Loucy (cell line): ENCODE measurements at regions not wholly inside any gene's neighbourhood (a gene's known extent, or its start where the extent isn't known, plus 50 kb on each side); places are given as distances from the start of the nearest gene placed in this dataset.
A peak's percentile ranks its signal among the peaks of the same experiment; 100 is the strongest.
"Not testable (repeated sequence)": the region's sequence is repeated elsewhere in the genome, so short reads cannot be mapped to it uniquely, and the experiment has no call there.

Source experiments
- H2AFZ ChIP-seq: fragments of 200-600 bp; sonication (generic); 2 replicates; pipeline ENCODE4 v1.6.0; 2016; ENCODE audit warnings: antibody characterized with exemption, mild to moderate bottlenecking, low read length, moderate library complexity
- H3F3A ChIP-seq: fragments of 200-600 bp; 2 replicates; pipeline ENCODE4 v1.6.0; 2016; ENCODE audit warnings: antibody characterized with exemption, low read depth, mild to moderate bottlenecking
- H3K27me3 ChIP-seq: fragments of 200-600 bp; sonication (generic); 2 replicates; pipeline ENCODE4 v1.6.1; 2014; ENCODE audit warnings: low read length, mild to moderate bottlenecking; ENCODE audit not compliant: insufficient read depth, poor library complexity, severe bottlenecking
- H3K36me3 ChIP-seq: fragments of 200-600 bp; sonication (generic); 2 replicates; pipeline ENCODE4 v1.6.1; 2016; ENCODE audit warnings: low read length; ENCODE audit not compliant: insufficient read depth
- H3K4me1 ChIP-seq: fragments of 200-600 bp; sonication (generic); 2 replicates; pipeline ENCODE4 v1.5.1; 2014; ENCODE audit warnings: low read length, mild to moderate bottlenecking; ENCODE audit not compliant: insufficient read depth, poor library complexity, severe bottlenecking
- H3K4me2 ChIP-seq: fragments of 200-600 bp; sonication (generic); 2 replicates; pipeline ENCODE4 v1.6.0; 2014; ENCODE audit warnings: antibody characterized with exemption, low read length, low read depth, mild to moderate bottlenecking; ENCODE audit not compliant: poor library complexity, severe bottlenecking
- H3K4me3 ChIP-seq: fragments of 200-600 bp; sonication (generic); 2 replicates; pipeline ENCODE4 v1.5.1; 2014; ENCODE audit warnings: low read length, mild to moderate bottlenecking, mixed read lengths; ENCODE audit not compliant: poor library complexity, severe bottlenecking
- H3K79me2 ChIP-seq: fragments of 200-600 bp; sonication (generic); 2 replicates; pipeline ENCODE4 v1.6.1; 2014; ENCODE audit warnings: low read length; ENCODE audit not compliant: insufficient read depth
- H3K9ac ChIP-seq: fragments of 200-600 bp; sonication (generic); 2 replicates; pipeline ENCODE4 v1.6.0; 2014; ENCODE audit warnings: mild to moderate bottlenecking, low read depth, low read length, moderate library complexity; ENCODE audit not compliant: poor library complexity, severe bottlenecking
- H3K9me2 ChIP-seq: fragments of 200-600 bp; sonication (generic); replicated peaks from 2 replicates; pipeline ENCODE4 v1.6.1; 2016; ENCODE audit warnings: low read depth, low read length, mixed read lengths
- H3K9me3 ChIP-seq: fragments of 200-600 bp; sonication (generic); 2 replicates; pipeline ENCODE4 v1.6.1; 2014; ENCODE audit warnings: mild to moderate bottlenecking, antibody characterized with exemption, low read length, low read depth; ENCODE audit not compliant: insufficient read depth
- H4K20me1 ChIP-seq: fragments of 200-600 bp; sonication (generic); 2 replicates; pipeline ENCODE4 v1.6.0; 2014; ENCODE audit warnings: antibody characterized with exemption, low read length, mild to moderate bottlenecking; ENCODE audit not compliant: insufficient read depth, poor library complexity, severe bottlenecking
- CTCF ChIP-seq: fragments of 200-600 bp; sonication (generic); conservative IDR thresholded peaks from 2 replicates; pipeline ENCODE4 v1.5.1; 2014; ENCODE audit warnings: mild to moderate bottlenecking, antibody characterized with exemption, low read length
- EZH2phosphoT487 ChIP-seq: fragments of 200-600 bp; IDR thresholded peaks from 2 replicates; pipeline ENCODE4 v1.6.1; 2018; ENCODE audit warnings: antibody characterized with exemption, mild to moderate bottlenecking, moderate library complexity, borderline replicate concordance

GRCh38 chr6:86192123-86192522, 549.4 kb upstream of the SYNCRIP start:
- Histone ChIP-seq H3K79me2 (no peaks in the 10 kb centered on the region), H3K4me1 (peaks cover 9% of the 10 kb centered on the region), H3F3A (no peaks in the 10 kb centered on the region), H3K27me3 (no peaks in the 10 kb centered on the region), H3K4me3 (no peak overlapping the region), H3K9me2 (no peaks in the 10 kb centered on the region), H3K9me3 (no peaks in the 10 kb centered on the region), H3K9ac (no peak overlapping the region), H4K20me1 (no peaks in the 10 kb centered on the region), H3K36me3 (no peaks in the 10 kb centered on the region), H2AFZ (no peak overlapping the region), H3K4me2 (no peak overlapping the region)
- TF ChIP-seq EZH2phosphoT487, result no peak
- TF ChIP-seq CTCF, result peak; percentile 69

- not testable (repeated sequence) for H3K9ac ChIP-seq, H3F3A ChIP-seq, H3K4me1 ChIP-seq, H3K36me3 ChIP-seq, H3K9me3 ChIP-seq, H3K27me3 ChIP-seq, H3K4me3 ChIP-seq, H2AFZ ChIP-seq, H3K79me2 ChIP-seq, H3K4me2 ChIP-seq, H3K9me2 ChIP-seq, H4K20me1 ChIP-seq
- peak; percentile 51 for TF ChIP-seq CTCF
Observed at GRCh38 chr6:86175149-86175548, 532.5 kb upstream of the SYNCRIP start.

GRCh38 chr6:86154852-86155251, 512.2 kb upstream of the SYNCRIP start:
- no peaks in the 10 kb centered on the region for H3K79me2 ChIP-seq
- TF ChIP-seq EZH2phosphoT487, result no peak
- TF ChIP-seq CTCF, result no peak
- H3K9ac ChIP-seq, result no peak overlapping the region
- H3F3A ChIP-seq, result no peaks in the 10 kb centered on the region
- no peaks in the 10 kb centered on the region for H3K9me2 ChIP-seq
- H3K4me1 ChIP-seq, result peaks cover 14% of the 10 kb centered on the region
- no peak overlapping the region for H3K4me3 ChIP-seq
- no peaks in the 10 kb centered on the region for H4K20me1 ChIP-seq
- H2AFZ ChIP-seq, result no peak overlapping the region
- no peaks in the 10 kb centered on the region for H3K9me3 ChIP-seq
- no peaks in the 10 kb centered on the region for H3K36me3 ChIP-seq
- no peak overlapping the region for H3K4me2 ChIP-seq
- H3K27me3 ChIP-seq, result no peaks in the 10 kb centered on the region
